Thoracic aorta (tissue), 2 donors: ENCODE measurements at regions not wholly inside any gene's neighbourhood (a gene's known extent, or its start where the extent isn't known, plus 50 kb on each side); places are given as distances from the start of the nearest gene placed in this dataset.

Source experiments
- ATAC-seq: fragments of 150-250 bp; one replicate; pipeline ENCODE4 v1.8.0; 2017; ENCODE audit warnings: low read depth; ENCODE audit not compliant: insufficient number of reproducible peaks, low FRiP score
- DNase-seq: peaks from one replicate; pipeline ENCODE4 v3.0.0-alpha.2; 2020; ENCODE audit warnings: low spot score
- H3K27ac ChIP-seq, 2 donors: fragments of 200-600 bp; sonication (generic); 1 replicate in 1 of 2; 2 replicates in 1 of 2; pipeline ENCODE4 v1.5.1; 2016; ENCODE audit warnings: mild to moderate bottlenecking in 2 of 2, moderate library complexity in 2 of 2
- H3K27me3 ChIP-seq: fragments of 200-600 bp; sonication (generic); replicated peaks from 2 replicates; pipeline ENCODE4 v1.6.0; 2016; ENCODE audit warnings: mild to moderate bottlenecking; ENCODE audit not compliant: insufficient read depth
- H3K36me3 ChIP-seq: fragments of 200-600 bp; sonication (generic); one replicate; pipeline ENCODE4 v1.5.1; 2016
- H3K4me1 ChIP-seq, 2 donors: fragments of 200-600 bp; sonication (generic); 1 replicate in 1 of 2; 2 replicates in 1 of 2; pipeline versions ENCODE4 v1.5.1 to v1.6.0; 2016; ENCODE audit warnings: low read depth in 2 of 2, mild to moderate bottlenecking in 1 of 2; ENCODE audit not compliant: control insufficient read depth in 1 of 2
- H3K4me3 ChIP-seq: fragments of 200-600 bp; sonication (generic); 2 replicates; pipeline ENCODE4 v1.5.1; 2016; ENCODE audit warnings: mild to moderate bottlenecking
- H3K9me3 ChIP-seq: fragments of 200-600 bp; sonication (generic); 2 replicates; pipeline ENCODE4 v1.5.1; 2016
- CTCF ChIP-seq: fragments of 200-600 bp; sonication (generic); IDR thresholded peaks from one replicate; pipeline ENCODE4 v1.5.1; 2019; ENCODE audit warnings: antibody characterized with exemption

GRCh38 chr20:52422574-52423336 lies 231.2 kb upstream of the ZFP64 start:
- ATAC-seq (no peak), DNase-seq (no peak)
- Histone ChIP-seq H3K36me3 (no peaks in the 10 kb centered on the region), H3K27ac (no peak overlapping the region), H3K9me3 (no peaks in the 10 kb centered on the region), H3K4me3 (no peak overlapping the region), H3K4me1 (no peaks in the 10 kb centered on the region), H3K27me3 (no peaks in the 10 kb centered on the region)
- no peak for TF ChIP-seq CTCF

GRCh38 chr20:52420805-52421204 lies 229.2 kb upstream of the ZFP64 start:
- no peaks in the 10 kb centered on the region for H3K4me1 ChIP-seq
- H3K9me3 ChIP-seq: no peaks in the 10 kb centered on the region
- no peak overlapping the region for H3K27ac ChIP-seq
- H3K27me3 ChIP-seq: no peaks in the 10 kb centered on the region
- TF ChIP-seq CTCF: no peak
- ATAC-seq (no peak), DNase-seq (no peak)
- no peak overlapping the region for H3K4me3 ChIP-seq
- no peaks in the 10 kb centered on the region for H3K36me3 ChIP-seq

- no peaks in the 10 kb centered on the region for H3K36me3 ChIP-seq
- H3K27me3 ChIP-seq: no peaks in the 10 kb centered on the region
- no peak for ATAC-seq
- H3K4me1 ChIP-seq: no peaks in the 10 kb centered on the region
- no peak for DNase-seq
- no peak overlapping the region for H3K4me3 ChIP-seq
- no peak overlapping the region for H3K27ac ChIP-seq
- no peak for TF ChIP-seq CTCF
- H3K9me3 ChIP-seq: no peaks in the 10 kb centered on the region
Measured at GRCh38 chr20:52419205-52419604, 227.6 kb upstream of the ZFP64 start.

- ATAC-seq (no peak), DNase-seq (no peak)
- Histone ChIP-seq H3K36me3 (no peaks in the 10 kb centered on the region), H3K27me3 (no peaks in the 10 kb centered on the region), H3K4me1 (no peaks in the 10 kb centered on the region), H3K27ac (no peak overlapping the region), H3K4me3 (no peak overlapping the region), H3K9me3 (no peaks in the 10 kb centered on the region)
- TF ChIP-seq CTCF: no peak
Measured at GRCh38 chr20:52416953-52417352, 225.4 kb upstream of the ZFP64 start.

DNA sequence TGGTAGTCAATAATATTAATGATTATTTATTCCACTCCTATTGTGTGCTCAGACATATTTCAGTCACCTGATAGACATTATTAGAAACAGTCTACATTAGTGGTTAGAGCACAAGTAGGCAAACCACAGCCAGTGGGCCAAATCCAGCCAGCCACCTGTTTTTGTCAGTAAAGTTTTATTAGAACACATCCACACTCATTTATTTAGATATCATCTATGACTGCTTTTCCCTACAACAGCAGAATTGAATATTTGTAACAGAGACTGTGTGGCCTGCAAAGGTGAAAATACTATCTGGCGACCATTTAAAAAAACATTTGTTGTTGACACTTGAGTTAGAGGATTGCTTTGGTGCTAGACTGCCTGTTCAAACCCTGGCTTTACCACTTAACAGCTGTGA lies 220.0 kb upstream of the ZFP64 start:
- Histone ChIP-seq H3K4me1 (no peaks in the 10 kb centered on the region), H3K36me3 (no peaks in the 10 kb centered on the region), H3K4me3 (no peak overlapping the region), H3K27me3 (no peaks in the 10 kb centered on the region), H3K9me3 (no peaks in the 10 kb centered on the region), H3K27ac (no peak overlapping the region)
- TF ChIP-seq CTCF: no peak
- ATAC-seq (no peak), DNase-seq (no peak)
